GM18873 (cell line): ENCODE measurements at regions not wholly inside any gene's neighbourhood (a gene's known extent, or its start where the extent isn't known, plus 50 kb on each side); places are given as distances from the start of the nearest gene placed in this dataset.

Source experiments
- ATAC-seq: cut with Tn5 transposase; IDR thresholded peaks from one replicate; pipeline ENCODE4 v1.9.1; 2021; ENCODE audit warnings: mild to moderate bottlenecking, moderate library complexity, moderate number of reproducible peaks; ENCODE audit not compliant: unreplicated experiment, low FRiP score

DNA sequence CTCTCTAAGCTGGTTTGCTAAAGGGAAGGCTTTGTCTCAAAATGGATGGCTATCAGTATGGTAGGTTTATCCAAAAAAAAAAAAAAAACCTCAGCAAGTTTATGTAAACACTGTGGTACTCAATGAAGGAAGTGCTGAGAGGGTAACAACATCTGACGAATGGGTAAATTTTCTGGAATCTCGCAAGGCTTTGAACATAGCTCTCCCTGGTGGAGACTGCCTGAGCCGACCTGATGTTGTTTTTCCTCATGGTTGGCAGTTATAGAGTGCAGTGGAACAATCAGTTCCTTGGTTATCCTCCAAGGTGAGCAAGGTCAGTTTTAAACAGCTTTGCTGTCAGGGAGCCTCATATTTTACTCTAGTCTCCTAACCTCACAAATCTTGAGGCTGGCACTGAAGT lies 94.6 kb downstream of the ZPLD1 start:
- no peak for ATAC-seq

DNA sequence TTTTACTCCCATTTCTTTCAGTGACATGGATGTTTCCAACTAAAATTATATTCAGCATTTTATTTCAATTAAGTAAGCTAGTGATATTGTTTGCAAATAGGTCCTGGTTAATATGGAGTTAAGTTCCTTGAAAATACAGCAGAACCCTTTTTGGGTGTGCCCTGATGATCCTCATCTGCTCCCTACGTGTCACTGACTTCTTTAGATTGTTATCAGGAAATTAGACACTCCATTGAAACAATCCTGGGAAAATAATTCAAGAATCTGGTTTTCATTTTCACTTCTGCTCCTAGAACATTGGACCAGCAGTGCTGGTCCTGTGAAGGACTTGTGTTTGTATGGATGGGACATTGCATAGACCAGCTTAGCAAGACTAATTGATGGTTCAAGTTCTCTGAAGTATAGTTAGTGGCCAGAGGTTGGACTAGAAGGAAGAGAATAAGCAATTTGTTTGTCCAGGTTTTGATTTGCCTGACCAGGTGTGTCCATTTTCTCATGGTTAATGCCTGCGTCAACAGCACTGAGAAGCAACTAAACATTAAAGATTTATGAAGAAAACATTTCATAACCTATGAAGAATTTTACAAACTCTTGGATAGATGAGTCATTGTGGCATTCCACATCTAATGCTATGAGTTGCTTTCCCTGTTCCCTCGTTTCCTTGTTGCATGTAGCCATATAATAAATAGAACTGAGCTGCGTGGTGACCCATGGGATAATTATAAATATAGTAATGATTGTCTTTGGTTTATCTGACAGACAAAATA lies 95.8 kb downstream of the ZPLD1 start:
- ATAC-seq, result no peak

DNA sequence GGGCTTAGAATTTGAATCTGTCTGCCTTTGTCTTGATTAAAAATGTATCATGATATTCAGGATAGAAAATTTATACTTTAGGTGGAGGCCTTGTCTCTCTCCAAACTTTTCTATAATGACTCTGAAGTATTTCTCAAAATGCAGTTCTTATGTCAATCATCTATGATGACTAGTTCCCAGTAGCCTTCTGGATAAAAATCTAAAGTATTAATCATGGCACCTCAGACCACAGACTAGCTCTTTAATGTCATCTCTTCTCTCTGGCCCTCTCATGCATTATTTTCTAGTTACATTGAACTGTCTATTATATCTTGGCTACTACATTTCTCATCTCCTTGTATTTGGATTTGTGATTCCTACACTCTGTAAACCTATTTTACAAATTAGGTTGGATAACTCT lies 96.9 kb downstream of the ZPLD1 start:
- no peak for ATAC-seq

- no peak for ATAC-seq
These were observed 98.1 kb downstream of the ZPLD1 start for GRCh38 chr3:102532901-102533300.

- no peak for ATAC-seq
These were observed 99.0 kb downstream of the ZPLD1 start for GRCh38 chr3:102533784-102534183.

DNA sequence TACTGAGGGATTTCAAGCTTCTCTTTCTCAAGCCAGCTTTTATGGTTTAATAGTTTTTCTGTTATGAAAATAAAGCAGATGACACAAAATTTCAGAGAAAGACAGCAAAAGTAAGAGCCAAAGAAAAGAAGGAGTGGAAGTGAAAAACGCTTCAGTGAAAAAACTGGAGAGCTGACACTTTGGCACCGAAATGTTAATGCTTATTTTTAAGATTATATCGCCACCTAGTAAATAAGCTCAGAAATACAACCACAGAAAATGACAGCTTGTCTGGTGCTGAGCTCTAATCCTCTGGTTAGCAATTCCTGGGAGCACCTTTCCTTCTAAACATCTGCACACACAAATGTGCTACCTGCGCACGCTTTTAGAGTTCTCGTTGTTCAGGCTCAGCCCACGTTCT lies 101.6 kb downstream of the ZPLD1 start:
- ATAC-seq, result no peak

GRCh38 chr3:102537123-102537522 lies 102.3 kb downstream of the ZPLD1 start:
- no peak for ATAC-seq

DNA sequence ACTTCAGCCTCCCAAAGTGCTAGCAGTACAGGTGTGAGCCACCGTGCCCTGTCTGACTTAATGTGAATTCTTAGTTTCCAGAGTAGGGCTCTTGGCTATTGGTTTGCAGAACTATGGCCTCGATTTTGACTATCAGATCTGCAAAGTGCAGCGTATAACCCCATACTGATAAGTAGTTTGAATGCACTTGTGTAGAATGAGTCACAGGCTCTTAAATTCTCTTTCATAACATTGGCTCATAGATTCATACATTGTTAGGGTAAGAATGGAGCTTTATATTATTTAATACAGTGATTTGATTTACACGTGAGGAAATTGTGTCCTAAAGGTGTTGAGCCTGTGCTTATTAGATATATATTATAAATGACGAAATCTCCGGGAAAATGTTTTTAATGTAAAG lies 109.9 kb downstream of the ZPLD1 start:
- ATAC-seq, result no peak

DNA sequence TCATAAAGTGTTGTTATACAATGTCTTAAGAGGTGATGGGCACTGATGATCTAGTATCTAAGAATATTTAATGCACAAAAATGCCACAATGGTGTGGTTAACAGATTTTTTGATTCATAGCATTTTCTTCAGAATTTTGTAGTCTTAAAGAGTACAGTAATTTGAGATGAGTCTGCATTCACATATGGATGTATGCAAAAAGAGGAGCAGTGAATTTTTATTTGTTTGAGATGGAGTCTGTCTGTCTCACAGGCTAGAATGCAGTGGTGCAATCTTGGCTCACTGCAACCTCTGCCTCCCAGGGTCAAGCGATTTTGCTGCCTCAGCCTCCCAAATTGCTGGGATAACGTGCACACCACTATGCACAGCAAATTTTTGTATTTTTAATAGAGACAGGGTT lies 110.5 kb downstream of the ZPLD1 start:
- no peak for ATAC-seq

DNA sequence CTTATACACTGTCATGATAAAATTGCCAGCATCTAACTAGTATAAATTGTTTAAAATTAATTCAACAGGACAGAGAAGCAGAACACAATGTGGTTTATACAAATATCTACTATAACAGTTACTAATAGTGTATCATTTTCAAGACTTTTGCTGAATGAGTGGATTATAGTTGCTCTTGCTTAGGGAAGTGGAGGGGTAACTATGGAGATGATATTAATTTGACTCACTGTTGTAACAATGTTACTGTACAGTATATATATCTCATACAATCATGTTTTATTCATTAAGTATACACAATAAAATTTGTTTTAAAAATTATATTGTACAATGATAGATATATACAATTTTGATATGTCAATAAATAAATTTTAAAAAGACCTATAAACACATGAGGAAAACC lies 119.1 kb downstream of the ZPLD1 start:
- no peak for ATAC-seq

- no peak for ATAC-seq
These were observed 135.7 kb downstream of the ZPLD1 start for GRCh38 chr3:102570511-102570910.

DNA sequence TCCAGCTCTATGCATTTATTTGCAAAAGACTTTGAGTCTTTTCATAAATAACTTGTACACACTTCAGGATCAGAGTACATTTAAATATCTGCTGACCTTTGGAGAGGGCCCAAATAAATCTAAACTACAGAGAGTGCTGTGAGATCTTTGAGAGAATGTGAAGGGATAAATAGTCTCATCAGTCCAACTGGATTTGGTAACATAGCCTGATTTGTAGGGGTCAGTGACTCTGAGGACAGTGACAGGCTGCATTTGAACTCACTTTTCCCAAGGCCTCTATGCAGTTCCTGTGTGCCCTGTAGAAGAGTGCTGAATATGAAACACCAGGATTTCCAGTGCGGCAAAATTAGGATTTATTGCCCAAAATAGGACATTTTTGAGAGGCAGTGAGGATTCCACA lies 136.2 kb downstream of the ZPLD1 start:
- no peak for ATAC-seq

DNA sequence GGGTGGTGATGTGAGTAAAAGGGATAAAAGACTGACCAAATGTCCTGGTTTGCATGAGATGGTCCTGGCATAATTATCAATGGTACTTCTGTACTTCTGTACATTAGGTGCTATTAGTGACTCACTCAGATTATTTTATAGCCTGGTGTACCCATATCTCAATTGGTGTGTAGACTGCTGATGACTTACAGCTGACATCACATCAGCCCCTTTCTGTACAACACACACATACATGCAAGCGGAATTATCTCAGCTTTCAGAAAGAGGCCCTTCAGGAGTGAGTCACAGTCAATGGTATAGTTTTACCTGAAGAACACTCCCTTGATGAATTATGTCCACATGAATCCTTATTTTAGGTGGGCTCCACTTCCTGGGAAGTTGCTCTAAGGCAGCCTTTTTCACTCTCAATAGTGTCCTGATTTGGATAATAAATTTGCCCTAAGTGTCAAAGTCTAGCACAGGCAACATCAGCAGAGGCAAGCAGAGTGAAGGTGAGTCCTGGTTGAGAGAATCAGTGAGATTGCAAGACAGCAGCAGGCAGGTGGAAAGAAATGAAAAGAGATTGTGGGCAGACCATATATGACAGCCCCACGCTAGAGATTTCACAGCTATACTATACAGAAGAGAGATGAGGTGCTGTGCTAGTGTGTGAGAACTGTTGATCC lies 137.0 kb downstream of the ZPLD1 start:
- no peak for ATAC-seq

GRCh38 chr3:102573483-102574028 lies 138.7 kb downstream of the ZPLD1 start:
- ATAC-seq, result no peak

GRCh38 chr3:102574355-102574754 lies 139.5 kb downstream of the ZPLD1 start:
- no peak for ATAC-seq

- no peak for ATAC-seq
These were observed 141.8 kb downstream of the ZPLD1 start for GRCh38 chr3:102576651-102577050.

DNA sequence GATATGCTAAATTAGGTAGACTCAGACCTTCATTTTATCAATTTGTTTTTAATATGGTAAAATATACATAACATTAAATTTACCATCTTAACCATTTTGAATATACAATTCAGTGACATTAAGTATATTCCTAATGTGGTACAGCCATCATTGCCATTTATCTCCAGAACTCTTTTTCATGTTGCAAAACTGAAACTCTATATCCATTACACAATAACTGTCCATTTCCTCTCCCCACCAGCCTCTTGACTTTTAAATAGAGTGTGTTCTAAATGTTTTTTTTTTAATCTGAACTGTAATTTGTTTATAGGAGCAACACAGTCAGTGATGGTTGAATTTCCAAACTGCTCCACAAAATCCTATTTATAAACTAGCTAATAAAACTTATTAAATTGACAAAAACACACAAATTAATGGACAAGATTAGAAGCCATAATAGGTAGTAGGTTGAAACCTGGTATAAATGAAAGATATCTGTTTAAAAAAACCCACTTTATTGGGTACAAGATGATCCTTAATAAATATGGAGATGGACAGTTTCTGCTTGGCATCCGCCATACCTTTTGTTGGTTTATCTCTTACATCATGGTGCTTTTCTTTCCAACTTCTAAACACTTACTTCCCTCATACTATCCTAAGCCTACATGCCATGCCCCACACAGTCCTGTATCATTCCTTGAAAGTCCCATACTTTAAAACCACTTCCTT lies 142.4 kb downstream of the ZPLD1 start:
- ATAC-seq, result no peak

DNA sequence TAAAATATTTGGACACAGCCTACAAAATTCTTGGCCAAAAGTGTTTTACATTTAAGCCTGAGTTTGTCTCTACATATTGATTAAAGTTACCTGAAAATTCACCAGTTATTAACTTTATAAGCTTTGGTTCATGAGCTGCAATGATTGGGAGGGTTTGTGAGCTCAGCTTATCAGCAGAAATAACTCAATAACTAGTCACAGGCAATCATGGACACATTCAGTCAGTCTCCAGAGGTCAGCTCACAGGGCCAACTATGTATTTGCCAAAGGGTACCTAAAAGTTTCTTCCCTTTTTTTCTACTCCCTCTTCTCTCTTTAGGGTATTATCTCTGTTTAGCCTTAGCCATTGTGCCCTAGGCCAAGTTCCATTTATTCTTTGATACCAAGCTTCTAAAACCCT lies 145.9 kb downstream of the ZPLD1 start:
- ATAC-seq, result no peak

DNA sequence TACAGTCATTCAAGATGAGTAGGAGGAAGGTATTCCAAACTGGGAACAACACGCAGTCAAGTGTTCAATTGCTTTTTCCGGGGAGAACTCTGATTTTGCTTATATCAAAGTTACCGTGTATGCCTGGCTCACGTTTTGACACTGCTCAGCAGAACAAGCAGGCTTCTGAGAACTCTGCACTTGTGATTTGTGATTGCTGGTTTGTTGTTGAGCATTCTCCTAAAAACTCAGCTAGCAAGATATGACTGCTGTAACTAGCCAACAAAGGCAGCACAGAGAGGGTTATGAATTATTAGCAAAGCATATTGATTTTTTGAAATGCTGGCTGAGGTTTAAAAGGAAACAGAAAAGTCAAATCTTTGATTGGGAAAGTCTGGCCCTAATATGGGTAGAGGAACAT lies 151.7 kb downstream of the ZPLD1 start:
- ATAC-seq, result no peak

DNA sequence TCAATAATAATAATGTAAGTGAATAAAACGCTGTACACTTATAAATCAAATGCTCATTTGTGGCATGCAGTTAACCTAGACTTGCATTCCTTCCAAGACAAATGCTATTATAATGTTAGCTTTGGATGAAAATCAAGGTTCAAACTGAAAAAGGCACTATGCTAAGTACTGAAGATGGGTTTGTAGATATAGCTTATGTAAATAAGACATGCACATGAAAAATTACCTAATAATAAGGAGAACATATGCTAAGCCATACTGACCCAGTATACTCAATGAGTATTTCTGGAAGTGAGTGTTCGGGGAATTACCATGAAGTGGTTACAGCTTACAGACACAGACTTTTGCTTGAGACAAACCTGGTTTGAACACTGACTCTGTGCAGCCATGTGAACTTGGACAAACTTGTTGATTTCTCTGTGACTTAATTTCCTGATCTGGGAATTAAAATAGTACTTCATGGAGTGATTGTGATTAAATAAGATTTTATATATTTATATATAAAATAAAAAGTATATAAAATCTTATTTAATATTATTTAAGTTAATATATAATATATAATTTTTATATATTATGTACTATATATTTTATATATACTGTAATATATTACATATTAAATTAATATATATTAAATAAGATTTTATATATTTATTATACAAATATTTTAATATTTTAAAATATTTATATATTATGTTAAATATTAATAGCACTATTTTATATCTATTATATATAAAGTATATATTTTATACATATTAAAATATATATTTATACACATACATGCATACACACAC lies 159.2 kb downstream of the ZPLD1 start:
- no peak for ATAC-seq

DNA sequence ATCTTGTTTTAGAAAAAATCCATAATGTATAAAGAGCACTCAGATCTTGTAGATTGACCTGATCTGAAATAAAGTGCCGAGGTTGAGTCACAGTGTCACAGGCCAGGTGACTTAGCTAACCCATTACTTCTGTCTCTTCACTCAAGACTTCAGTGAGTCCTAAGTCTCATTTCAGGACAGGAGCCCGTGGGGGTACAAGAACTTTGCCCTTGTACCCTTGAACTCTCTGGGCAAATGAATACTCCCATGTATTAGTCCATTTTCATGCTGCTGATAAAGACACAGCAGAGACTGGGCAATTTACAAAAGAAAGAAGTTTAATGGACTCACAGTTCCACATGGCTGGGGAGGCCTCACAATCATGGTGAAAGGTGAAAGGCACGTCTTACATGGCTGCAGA lies 160.2 kb downstream of the ZPLD1 start:
- ATAC-seq, result no peak
